ENCODE measurements at regions not wholly inside any gene's neighbourhood (a gene's known extent, or its start where the extent isn't known, plus 50 kb on each side); places are given as distances from the start of the nearest gene placed in this dataset.
"Not testable (repeated sequence)": the region's sequence is repeated elsewhere in the genome, so short reads cannot be mapped to it uniquely, and the experiment has no call there.

DNA sequence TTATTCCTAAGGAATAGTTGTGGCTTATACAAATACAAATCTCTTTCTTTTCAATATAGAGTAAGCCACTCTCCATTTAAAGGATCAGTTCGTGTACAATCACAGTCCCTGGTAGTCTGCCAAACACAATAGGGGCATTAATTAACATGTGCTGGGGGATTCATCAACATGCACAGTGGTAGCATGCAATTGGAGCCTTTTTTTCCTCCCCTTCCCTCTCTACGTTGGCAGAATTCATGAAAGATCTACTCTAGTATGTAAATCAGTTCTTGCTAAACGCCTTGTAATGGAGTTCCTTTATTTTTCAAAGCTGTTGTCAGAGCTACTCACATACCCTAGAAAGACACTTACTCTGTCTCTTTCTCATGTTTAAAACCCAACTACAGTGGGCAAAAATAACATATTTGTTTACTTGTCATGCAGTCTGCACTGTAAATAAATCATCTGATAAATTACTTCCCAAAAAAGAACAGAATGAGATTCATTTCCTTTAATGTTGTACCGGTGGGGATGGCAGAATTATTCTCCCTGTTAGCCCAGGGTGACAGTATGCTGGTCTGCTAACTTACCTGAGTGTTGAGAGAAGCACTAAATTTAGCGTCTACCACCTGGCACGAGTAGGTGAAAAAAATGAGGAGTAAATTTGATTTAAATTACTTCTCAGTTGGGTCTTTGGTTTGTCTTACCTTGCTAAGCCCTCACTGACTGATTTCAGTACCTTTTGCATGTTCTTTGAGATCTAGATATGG, 341.5 kb upstream of the CCNH start:
- no peak for DNase-seq (ENCODE audit: low read depth, low spot score)

DNA sequence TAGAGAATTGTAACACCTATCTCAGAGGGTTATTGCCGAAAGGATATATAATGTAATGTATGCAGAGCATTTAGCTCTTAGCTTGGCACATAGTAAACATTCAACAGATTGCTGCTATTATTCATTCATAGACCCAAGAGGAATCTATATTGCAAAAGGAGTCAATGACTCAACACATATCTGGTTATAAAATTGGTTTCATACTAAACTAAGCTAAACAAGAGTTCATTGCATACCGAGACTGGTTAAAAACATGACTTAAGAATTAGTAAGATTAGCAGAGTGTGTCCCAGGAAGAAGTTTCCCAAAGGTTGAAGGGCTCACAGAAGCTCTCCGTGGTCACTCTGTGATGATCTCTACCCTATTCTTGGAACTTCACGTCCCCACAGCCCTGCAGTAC, 339.6 kb upstream of the CCNH start:
- no peak for DNase-seq (ENCODE audit: low read depth, low spot score)

DNA sequence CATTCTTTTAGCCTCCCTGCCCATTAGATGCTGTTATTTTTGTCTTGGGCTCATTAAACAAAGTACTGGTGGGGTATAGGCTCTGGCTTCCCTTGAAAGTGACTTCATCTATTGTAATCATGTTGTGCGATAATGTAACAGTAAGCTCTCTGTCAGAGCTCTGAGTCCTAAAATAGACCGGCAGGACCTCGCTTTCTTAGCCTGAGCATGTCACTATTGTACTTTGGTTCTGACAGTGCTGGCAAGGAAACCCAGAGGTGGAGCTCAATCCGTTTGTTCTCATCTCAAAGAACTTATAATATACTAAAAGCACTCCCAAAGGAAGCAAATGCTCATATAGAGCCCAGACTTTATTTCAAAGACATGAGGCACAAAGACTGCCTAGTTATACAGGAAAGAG, 339.1 kb upstream of the CCNH start:
- no peak for DNase-seq (ENCODE audit: low read depth, low spot score)

DNA sequence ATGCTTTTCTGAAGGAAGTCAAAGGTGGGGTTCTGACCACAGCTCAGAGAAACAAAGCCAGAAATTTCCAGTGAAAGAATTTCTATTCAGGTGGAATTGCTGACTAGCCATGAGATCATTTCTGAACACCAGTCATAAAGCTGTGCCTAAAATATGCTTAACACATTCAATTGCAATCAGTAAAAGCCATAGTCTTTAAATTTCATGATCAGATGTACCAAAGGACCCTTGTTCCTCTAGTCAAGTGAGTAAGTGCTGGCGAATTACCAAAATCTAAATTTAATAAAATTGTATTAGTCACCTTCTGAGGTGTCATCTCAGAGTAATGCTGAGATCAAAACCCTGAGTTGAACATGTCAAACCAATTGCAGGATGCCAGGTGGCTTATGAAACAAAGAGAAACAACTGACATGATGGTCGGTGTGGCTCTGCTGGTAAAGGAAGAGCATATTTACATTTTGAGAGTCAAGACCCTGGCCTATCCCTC, 334.2 kb upstream of the CCNH start:
- DNase-seq (ENCODE audit: low read depth, low spot score), result no peak

DNA sequence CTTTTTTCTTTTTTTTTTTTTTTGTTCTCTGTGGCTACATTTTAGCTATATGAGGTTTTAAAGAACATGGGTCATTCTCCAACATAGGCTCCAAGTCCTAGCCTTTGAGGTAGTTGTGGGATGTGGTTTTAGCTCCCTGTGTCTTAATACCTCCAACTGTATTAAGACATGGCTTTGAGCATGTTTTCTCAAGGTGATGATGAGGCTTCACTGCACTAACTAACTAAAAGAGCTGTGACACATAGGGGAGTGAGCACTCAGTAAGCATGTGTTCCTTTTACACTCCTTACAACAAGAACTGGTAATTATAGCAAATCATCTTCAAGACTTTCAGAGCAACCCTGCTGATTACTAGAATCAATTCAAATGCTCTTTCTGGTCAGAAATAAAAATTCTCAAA, 333.6 kb upstream of the CCNH start:
- DNase-seq (ENCODE audit: low read depth, low spot score), result no peak

DNA sequence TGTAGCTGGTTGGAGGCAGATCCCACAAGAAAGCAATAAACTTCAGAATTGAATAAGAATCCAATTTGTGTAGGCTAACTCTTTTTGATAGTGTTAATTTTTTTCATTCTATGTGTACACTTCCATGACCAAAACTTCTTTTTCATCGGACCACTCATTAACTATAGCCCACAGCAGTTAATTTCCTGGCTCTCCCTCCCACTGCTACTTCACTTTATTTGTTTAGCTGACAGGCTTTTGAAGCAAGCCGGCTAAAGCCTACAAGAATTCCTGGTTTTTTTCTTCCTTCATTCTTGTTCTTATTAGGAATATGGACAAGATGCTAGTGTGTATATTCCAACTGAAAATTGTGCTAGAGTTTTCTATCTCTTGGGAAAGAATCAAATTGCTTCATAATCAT, 329.2 kb upstream of the CCNH start:
- DNase-seq (ENCODE audit: low read depth, low spot score), result no peak

DNA sequence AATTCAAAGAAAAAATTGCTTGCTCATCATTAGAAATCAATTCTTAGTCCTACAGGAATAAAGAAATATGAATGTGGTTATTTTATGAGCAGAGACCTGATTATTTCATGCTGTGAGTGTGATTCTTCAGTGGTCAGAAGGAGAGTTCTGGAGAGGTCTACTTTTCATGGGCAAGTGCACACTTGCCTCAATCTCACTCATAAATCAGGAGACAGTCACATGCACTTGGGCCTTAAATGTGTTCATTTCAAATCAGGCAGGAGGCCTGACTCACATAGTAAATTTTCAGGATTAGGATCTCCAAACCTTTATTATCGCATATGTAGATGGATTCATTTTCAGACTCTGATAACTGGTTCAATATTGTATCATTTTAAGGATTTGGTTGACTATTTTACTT, 323.2 kb upstream of the CCNH start:
- DNase-seq (ENCODE audit: low read depth, low spot score), result no peak

DNA sequence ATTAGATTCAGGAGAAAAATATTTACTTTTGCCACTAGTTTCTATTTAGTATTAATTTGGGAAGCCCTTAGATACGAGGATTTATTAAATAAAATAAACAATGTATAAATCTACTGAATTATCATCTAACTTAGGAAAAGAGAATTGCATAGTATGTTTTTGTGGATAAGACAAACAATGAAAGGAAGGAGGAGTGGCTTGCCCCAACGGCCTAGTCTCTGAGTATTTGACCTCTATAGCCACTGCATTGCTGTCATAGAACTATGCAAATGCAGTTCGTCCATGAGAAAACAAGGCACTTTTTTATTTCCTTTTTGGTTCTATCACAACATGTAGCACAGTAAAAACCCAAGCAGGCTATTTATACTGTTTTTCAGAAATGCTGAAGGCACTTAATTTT, 321.2 kb upstream of the CCNH start:
- DNase-seq (ENCODE audit: low read depth, low spot score), result no peak

DNA sequence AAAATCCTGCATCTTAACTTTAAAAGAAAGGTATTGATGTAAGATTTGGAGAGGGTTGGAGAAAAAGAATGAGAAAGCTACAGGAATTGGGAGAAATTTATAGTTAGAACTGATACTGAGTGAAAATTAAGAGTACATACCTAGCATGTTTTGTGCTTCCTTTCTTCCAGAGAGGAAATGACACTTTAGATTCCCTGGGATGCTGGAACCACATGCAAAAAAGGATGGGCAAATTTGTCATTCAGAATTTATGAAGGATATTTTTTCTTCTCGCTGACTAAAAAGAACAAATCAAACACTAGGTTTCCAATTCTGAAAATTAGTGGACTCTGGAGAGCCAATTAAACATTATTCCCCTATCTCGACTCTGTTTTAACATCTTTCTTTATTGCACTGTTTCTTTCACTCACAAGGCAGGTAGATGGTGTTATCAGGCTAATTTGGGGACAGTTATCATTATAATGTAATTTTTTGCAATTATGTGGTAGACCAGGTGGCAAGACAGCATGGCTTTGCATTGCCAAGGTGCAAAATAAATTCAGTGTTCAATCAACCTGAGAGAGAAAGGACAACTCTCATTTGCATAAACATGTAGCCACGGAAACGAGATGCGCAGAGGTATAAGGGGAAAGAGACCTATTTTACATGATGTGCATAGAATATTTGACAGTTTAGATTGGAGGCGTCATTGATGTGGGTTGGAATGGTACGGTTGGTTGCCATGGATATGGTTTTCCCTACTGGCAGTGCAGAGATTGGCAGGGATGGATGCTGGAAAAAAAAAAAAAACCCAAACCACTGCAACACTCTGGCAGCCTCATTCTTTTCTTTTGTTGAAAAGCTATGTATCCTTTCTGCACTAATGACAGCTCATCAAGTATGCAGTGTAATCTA, 320.4 kb upstream of the CCNH start:
- no peak for DNase-seq (ENCODE audit: low read depth, low spot score)

DNA sequence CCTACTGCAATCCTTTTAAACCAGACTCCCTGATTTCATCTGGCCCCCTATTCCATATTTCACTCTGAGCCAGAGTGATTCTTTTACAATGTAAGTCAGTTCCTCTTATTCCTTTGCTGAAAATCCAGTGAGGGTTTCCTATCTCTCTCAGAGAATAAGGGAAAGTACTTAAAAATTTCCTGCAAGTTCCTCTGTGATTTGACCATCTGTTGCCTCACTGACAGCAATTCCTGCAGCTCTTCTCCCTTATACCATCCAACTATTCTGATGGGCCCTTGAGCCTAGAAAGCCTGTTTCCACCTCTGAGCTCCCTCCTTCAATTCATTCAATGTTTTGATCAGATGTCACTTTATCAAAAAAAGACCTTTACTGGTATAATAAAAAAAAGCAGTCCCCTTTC, 317.1 kb upstream of the CCNH start:
- DNase-seq (ENCODE audit: low read depth, low spot score), result no peak

DNA sequence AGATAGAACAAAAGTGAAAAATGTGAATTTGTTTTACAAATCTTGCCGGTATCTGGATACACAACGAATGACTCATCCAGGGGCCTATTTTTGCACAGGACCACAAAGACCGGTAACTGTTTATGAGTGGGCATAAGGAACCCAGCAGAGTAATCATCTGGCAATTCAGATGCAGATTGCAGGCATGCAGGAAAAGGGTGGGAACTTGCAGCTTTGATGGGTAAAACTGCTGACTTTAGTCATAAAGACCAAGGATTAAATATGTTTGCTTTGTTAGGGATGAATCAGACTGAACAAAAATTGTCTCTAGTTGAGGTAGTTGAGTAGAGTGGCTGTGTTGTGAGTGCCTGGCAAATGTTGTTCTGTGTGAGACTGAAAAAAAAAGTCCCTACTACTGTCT, 309.6 kb upstream of the CCNH start:
- no peak for DNase-seq (ENCODE audit: low read depth, low spot score)

DNA sequence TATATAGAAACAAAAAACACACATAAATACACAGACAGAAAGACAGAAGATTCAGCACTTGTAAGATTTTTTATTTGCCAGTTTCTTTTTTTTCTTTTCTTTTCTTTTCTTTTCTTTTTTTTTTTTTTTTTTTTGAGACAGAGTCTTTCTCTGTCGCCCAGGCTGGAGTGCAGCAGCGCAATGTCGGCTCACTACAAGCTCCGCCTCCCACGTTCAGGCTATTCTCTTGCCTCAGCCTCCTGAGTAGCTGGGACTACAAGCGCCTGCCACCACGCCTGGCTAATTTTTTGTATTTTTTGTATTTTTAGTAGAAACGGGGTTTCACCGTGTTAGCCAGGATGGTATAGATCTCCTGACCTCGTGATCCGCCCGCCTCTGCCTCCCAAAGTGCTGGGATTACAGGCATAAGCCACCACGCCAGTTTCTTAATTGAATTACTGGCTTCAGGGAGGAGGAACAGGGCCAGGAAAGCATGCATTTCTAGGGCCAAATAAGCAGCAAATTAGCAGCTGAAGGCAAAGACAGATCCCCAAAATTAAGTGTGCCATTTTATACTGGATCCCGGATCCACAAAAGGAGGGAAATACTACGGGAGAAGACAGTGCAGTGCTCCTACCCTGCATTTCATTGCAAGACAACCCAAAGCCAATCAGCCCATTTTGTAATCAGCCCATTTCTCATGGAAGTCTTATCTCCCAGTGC, 305.6 kb upstream of the CCNH start:
- DNase-seq (ENCODE audit: low read depth, low spot score), result not testable (repeated sequence)

DNA sequence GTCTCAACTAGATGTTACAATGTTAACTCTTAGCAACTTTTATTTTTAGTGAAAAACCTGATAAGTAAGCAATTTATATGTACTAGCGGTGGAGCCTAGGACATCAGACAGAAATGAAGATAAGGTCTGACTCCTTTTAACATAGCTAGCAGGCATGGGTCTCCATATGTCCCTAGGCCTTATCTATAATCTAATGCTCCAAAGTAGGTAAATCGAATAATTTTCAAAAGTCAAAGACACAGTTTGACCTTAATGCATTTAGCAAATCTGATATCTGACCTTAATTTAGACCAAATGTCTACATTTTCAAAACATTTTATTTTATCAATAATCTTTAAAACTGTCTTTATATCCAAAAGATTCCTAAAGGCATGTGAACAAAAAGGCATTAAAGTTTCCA, 305.0 kb upstream of the CCNH start:
- no peak for DNase-seq (ENCODE audit: low read depth, low spot score)

DNA sequence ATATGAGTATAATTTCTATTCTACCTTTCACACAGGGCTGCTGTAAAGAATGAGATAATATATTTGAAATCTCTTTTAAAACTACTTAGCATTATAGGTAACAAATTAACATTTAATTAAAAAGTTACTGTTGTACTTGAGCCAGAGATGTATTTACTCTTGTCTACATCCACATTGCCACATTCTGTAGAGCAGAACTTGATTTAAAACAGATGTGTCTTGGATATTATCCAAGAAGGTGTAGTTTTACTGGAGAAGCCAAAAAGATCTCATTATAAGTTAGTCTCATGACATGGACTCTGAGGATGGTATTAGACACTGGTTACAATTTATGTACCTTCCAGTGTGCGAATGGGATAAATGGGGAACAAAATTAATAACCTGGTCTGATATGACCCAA, 293.1 kb upstream of the CCNH start:
- DNase-seq (ENCODE audit: low read depth, low spot score), result no peak

DNA sequence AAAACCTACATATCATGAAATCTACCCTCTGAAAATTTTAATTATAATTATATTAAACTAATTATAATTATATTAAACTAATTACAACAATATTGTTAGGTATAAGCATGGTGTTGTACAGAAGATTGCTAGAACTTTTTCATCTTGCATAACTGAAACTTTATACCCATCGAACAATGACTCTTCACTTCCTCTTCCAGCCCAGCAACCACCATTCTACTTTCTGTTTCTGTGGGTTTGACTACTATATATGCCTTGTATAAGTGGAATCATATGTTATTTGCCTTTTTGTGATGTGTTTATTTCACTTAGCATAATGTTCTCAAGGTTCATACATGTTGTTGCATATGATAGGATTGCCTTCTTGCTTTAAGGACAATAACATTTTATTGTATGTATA, 274.2 kb upstream of the CCNH start:
- no peak for DNase-seq (ENCODE audit: low read depth, low spot score)

DNA sequence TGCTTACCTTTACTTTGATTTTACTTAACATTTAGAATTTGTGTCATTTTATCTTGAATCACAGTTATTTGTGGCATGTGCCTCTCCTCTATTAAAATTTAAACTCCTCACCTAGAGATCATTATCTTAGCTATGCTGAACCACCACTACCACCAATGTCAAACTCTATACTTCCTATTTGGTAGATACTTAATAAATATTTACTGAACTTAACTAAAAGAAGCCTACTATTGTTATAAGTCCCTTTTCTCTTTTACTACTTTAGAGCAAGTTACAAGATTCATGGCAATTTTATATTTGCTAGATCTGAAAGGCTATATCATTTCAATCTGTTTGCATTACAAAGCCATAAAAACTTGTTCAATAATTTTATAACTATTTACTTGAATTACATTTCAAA, 273.3 kb upstream of the CCNH start:
- DNase-seq (ENCODE audit: low read depth, low spot score), result no peak

DNA sequence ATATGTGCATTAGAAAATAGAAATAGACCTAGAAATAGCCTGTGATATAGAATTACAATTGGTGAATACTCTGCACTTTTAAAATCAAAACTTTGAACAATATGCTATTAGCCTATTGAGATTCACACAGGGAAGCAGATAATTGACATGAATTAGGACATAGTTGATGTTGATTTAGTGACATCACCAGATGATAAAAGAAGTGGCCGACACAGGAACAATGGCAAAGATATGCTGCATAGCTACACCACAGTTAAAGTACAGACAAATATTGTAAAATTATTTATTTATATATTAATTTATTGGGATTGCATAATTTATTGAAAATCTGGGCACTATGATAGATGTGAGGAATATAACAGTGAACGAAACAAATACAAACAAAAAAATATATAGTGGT, 261.5 kb upstream of the CCNH start:
- DNase-seq (ENCODE audit: low read depth, low spot score), result no peak

DNA sequence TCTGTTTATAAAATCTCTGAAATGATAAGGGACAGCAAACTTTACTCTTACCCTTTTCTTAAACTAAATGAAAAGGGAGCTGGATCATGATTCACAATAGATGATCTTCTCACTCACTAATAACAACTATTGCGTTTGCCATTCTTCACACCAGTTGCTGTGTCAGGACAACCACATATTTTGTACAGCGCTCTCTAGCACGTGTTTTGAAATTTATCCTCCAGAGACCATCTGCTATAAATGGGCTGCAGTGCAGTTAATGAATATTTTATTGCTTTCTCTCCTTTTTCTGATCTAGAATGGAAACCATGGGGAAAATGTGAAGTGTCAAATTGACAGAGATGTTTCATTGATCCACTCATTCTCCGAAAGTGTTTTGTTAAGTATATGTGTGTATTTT, 258.4 kb upstream of the CCNH start:
- no peak for DNase-seq (ENCODE audit: low read depth, low spot score)

DNA sequence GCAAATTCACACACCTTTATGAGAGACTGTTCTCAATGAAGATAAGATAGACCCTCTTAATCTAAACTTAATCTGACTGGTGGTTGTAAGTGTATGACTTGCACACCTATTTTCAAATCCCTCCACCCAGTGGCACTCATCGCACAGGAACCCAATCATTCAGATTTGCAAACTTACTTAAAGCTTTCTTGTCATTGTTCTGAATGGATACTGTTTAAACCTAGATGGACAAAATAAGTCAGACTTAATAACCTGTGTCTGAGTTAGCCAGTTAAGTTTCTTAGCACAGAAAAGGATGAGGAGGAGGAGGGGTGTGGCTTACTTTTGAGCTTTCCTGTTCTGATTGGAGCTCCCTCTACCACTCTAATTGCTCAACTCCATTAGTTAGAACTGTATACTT, 252.4 kb upstream of the CCNH start:
- DNase-seq (ENCODE audit: low read depth, low spot score), result no peak

DNA sequence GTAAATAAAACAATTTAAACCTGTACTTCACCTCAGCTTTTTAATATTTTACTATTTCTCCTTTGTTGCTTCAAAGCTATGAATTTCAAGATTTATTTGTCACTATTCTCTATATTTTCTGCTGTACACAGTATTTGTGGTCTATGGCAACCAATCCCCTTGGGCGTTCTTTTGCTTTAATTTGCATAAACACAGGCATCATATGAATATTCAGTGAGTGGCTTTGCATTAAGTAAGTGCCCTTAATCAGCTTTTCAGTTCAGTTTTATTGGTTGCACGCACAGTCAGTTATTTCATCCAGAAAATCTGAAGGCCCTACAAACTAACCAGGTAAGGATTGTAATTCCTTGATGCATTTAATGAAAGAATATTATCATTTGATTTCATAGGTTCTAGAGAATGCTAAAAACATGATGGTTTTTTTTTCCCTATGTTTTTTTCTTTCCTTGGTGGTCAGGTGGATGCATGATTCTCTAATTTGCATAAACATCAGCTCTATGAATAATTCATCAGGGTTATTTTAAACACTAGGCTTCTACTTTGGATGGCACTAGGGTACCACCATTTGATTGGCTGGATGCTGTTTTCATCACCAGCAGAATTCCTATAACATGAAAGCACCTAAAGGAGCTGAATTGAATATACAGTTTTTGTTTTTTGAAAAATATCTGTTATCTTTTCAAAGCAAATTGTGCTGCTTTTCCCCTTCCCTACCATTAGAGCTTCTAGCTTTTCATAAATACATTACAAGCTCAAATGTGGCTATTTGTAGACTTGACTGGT, 249.2 kb upstream of the CCNH start:
- no peak for DNase-seq (ENCODE audit: low read depth, low spot score)

DNA sequence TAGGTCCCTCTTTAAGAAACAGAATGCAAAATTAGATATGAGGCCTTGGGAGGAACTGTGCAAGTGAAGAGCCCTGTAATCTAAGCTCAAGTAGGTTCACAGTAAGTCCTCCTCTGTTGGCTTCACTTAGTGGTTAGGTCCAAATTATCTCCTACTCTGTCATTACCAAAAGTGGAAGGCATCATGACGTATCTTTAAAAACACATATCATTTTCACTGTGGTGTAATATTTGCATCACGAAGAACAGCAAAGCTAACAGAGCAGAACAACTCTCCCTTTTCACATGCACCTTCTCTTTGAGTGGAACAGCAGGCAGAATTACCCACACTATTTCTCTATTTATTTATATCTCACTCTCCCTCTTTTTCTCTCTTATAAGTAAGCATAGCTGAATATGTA, 240.5 kb upstream of the CCNH start:
- DNase-seq (ENCODE audit: low read depth, low spot score), result no peak

DNA sequence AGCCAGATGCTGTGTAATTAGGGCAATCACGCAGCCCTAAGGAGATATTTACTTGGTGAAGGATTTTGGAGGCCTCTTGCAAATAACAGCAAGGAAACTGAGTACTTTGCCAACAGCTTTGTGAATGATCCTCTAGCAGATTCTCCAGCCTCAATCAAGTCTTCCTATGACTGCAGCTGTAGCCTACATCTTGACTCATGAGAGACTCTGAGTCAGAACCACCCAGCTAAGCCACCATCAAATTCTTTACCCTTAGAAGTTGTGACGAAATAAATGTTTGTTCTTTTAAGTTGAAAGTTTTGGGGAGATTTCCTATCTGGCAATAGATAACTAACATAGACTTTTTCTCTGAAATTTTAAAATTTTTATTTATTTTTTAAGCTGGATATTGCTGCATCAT, 237.6 kb upstream of the CCNH start:
- DNase-seq (ENCODE audit: low read depth, low spot score), result no peak

All from activated CD4-positive, CD25-positive, alpha-beta regulatory T cell treated with anti-CD3 and anti-CD28 coated beads, Interleukin-2, amount 50 U/mL, for 16 hours (primary cell).